Fibroblast of the aortic adventitia (primary cell): ENCODE measurements at regions not wholly inside any gene's neighbourhood (a gene's known extent, or its start where the extent isn't known, plus 50 kb on each side); places are given as distances from the start of the nearest gene placed in this dataset.

Source experiments
- DNase-seq: peaks from one replicate; pipeline ENCODE4 v3.0.0-alpha.2; 2010; ENCODE audit warnings: low read depth
- H3K4me3 ChIP-seq: 2 replicates; pipeline ENCODE4 v1.5.1; 2011; ENCODE audit warnings: low read depth, mild to moderate bottlenecking, control low read depth, low read length, moderate library complexity
- CTCF ChIP-seq: IDR thresholded peaks from 2 replicates; pipeline ENCODE4 v1.5.1; 2011; ENCODE audit warnings: mild to moderate bottlenecking, low read length, control low read depth, inconsistent platforms; ENCODE audit not compliant: insufficient read depth

GRCh38 chr1:239306426-239306825, 79.9 kb upstream of the CHRM3 start:
- no peak overlapping the region for H3K4me3 ChIP-seq
- no peak for DNase-seq
- no peak for TF ChIP-seq CTCF

GRCh38 chr1:239303289-239303688, 83.1 kb upstream of the CHRM3 start:
- no peak for DNase-seq
- H3K4me3 ChIP-seq = no peak overlapping the region
- no peak for TF ChIP-seq CTCF

GRCh38 chr1:239302696-239303095, 83.7 kb upstream of the CHRM3 start:
- no peak overlapping the region for H3K4me3 ChIP-seq
- TF ChIP-seq CTCF = no peak
- no peak for DNase-seq

GRCh38 chr1:239301251-239301650, 85.1 kb upstream of the CHRM3 start:
- no peak for DNase-seq
- no peak overlapping the region for H3K4me3 ChIP-seq
- TF ChIP-seq CTCF = no peak

GRCh38 chr1:239297910-239298309, 88.5 kb upstream of the CHRM3 start:
- no peak for DNase-seq
- TF ChIP-seq CTCF = no peak
- no peak overlapping the region for H3K4me3 ChIP-seq

GRCh38 chr1:239293350-239294110, 92.8 kb upstream of the CHRM3 start:
- no peak for DNase-seq
- TF ChIP-seq CTCF = no peak
- no peak overlapping the region for H3K4me3 ChIP-seq
